NCI-H524 treated with DMSO at 0.1 percent for 48 hours (cell line): ENCODE measurements at regions not wholly inside any gene's neighbourhood (a gene's known extent, or its start where the extent isn't known, plus 50 kb on each side); places are given as distances from the start of the nearest gene placed in this dataset.

Experiments used
- DNase-seq: peaks from one replicate; lab custom pipeline; 2025; lab: John Stamatoyannopoulos, UW

DNA sequence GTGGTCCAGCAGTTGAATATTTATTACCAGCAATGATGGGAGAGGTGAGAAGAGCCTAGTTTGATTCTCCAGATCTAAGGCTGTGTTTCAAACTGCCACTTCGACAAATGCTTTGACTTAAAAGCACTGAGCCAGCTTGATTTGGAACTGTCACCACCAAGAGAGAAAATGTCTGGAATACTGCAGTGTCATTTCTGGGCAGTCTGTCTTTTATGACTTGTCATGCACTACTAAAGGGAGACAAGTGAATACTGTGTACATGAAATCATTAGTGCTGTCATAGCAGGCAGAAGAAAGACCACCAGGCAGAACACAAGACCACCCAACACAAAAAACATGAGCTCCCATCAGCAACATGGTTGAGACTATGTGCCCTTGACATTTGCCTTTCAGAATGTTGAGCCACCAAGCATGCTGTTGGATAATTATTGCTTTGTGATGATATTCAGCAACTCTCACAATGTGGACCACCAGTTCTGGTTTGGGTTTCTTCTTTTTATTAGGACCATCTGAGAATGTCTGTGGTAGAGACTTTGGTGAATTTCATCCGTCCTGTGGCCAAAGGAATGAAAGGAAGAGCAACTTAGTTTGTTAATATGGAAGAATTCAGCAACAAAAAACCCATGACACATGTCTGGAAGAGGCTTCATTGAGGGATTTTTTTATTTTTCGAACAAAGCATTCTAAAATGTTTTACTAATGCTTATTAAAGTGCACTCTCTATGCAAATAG, 125.8 kb downstream of the NTMT2 start:
- DNase-seq, result no peak

DNA sequence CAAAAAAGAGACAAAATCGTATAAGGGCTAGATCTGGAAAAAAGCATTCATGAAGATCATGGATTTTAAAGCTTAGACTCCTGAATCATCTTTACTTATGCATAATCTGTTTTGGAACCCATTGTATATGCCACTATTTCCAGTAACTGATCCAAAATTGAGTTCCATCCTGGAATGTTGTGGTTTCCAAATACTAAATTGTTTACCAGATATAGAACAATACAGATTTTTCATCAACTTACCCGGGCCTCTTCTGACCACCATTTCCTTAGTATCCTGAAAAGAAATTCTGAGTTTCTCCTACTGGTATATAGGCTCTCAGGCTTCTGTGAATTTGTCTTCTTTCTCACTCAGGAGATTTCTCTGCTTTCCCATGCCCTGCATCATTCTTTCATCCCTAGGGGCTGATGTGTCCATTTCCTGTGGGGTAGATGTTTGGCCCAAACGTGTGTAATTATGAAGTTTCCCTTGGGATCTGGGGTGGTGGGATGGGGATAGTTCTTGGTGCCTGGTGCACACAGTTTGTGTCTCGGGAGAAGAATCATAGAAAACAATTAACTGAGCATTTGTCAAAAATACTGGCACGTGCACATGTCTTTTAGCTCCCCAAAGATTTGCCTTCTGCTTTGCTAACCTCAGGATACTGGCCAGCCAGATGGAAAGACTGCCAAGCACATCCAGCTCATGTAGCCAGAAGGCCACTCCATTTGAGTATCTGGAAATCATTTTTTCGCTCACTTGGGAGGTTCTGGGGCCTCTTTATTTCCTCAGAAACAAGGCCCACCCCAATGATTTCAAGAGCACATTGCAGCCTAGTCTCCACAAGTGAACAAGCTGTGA, 127.8 kb downstream of the NTMT2 start:
- no peak for DNase-seq

DNA sequence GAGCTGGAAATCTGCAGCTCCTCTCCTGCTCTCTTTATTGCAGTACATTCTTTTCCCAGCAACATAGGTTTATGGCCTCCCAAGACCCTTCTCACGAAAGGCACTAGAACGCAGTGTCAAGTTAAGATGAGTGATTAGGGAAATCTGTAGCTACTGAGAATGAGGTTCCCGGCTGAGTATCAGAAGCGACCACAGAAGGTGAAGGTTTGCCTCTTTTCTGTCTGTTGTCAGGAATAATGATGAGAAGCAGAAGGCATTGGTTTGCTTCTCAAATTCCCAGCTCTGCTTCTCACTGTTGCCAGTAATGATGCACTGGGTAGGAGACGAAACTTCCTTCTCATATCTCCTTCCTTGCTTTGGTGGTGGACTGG, 128.4 kb downstream of the NTMT2 start:
- DNase-seq, result no peak

DNA sequence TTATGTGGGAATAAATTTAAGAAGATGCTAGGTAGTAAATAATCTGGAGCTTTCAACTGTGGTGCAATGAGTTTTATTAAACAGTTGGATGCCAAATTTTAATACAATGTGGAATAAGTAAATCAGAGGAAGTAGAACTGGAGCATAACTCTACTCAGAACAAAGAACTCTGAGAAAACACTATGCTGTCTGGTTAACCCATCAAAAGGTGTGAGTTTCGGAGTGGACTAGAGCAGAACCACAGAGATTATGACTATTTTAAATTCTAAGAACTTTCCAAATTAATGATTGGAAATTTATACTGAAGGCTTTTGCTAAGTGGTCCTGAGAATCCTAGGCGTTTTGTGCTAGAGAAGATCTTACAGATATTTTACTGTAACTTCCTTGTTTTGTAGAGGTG, 132.2 kb downstream of the NTMT2 start:
- no peak for DNase-seq

DNA sequence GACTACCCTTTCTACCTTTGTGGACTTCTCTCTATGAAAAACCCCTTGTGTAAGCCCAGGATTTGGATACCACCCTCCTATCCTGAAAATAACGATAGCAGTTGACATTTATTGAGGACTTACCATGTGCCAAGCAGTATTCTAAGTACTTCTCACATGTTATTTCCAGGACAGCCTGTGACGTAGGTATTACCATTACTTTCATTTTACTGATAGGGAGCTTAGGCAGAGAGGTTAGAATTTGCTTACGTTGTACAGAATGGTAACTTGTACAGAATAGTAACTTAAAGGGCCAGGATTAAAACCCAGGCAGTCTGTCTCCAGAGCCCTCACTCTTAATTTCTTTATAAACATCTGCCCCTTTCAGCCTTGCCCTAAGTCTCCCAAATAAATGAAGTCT, 138.3 kb downstream of the NTMT2 start:
- no peak for DNase-seq

DNA sequence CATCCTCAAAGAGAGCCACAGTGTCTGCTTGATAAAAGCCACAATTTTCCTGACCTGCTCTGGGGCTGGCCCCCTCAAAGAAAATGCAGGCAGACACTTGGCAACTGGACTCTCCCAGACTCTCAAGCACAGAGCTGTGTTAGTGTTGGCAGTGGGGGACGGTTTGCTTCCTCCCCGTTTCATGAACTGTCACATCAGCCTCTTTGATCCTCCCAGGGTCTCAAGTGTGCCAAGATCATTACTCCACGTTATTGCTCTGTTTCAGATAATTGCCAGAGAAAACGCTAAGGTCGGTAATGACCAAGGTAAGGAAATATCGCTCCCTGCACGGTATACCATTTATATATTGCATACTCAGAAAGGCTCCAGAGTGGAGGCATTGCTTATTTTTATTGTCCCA, 138.8 kb downstream of the NTMT2 start:
- DNase-seq, result no peak

DNA sequence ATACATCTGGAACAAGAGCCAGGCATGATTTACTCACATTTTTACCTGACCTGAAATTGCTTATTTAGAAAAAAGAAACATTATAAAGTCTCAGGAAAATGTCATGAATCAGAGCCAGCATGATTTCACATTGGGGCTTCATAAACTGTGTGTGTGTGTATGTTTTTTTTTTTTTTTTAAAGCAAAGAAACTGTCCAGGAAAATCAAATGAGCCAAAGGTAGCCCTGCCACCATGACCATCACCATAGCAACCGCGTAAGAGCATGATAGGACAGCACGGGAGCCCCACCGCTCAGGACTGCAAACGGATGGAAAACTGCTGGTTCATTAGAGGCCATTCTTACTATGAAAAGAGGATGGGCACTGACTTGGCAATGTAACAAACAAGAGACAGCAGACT, 139.2 kb downstream of the NTMT2 start:
- no peak for DNase-seq

DNA sequence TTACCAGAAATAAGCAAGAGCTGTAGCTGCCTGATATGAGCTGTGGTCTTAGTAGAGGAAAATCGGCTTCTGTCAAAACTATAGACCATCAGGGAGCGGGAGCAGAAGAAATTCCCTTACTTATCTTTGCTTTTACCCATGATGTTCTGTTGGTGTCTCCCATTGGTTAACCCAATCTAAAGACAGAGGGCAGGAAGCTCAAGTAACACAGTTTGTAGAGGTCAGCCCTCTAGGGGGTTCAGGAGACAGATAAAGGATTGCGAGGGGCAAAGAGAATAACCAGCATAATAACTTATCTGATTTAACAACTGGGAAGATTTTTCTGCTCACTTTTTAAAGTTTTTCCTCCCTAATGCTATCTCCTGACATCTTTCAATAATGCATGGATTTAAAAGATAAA, 142.4 kb downstream of the NTMT2 start:
- no peak for DNase-seq

DNA sequence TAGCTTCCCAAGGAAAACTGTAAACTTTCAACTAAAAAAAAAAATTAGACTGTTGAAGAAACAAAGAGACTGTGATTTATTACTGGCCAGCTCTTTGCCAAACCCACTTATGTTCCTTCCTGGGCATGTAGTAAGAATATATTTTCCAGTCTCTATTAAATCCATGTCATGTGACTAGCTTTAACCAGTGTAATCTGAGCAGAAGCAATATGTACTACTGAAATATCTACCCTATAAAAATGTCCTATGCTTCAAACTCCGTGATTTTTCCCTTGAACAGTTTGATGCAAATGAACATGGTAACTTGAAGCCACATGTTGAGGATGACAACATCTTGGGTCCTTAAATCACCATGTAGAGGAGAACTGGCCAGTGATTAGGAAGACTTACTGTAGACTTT, 144.5 kb downstream of the NTMT2 start:
- DNase-seq, result no peak

DNA sequence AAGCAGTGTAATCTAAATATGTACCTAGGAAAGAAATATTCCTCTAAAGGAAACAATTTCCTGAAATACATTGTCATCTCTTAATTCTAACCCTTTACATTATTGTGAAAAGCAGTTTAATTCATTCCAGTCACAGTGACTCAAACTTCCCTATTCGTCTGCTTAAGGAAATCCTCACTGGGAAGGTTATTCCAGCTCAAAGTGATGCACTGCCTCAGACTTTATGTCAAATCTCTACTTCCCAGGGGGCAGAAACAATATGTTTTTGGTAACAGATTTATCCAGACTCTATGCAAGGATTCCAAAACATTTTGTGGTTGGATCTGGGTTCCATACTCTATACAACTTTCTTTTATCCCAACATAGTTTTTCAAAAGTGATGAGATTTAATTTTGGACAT, 145.2 kb downstream of the NTMT2 start:
- DNase-seq, result no peak

DNA sequence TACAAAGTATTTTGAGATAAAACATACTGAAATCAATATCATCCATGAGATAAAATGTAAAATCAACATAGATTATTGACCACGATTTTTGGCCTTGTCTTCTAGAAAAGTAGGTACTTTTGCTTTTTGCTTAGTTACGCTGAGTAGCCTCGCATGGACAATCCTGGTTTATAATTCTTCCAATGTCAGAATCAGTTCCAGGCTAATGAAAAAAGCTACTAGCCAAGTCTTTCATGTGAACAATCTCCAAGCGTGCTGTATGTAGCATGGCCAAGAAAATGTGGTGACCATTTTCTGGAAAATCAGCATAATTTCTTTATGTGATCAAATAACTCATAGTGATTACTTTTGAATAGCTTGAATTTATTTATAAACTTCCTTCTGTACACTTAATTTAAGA, 145.8 kb downstream of the NTMT2 start:
- no peak for DNase-seq

DNA sequence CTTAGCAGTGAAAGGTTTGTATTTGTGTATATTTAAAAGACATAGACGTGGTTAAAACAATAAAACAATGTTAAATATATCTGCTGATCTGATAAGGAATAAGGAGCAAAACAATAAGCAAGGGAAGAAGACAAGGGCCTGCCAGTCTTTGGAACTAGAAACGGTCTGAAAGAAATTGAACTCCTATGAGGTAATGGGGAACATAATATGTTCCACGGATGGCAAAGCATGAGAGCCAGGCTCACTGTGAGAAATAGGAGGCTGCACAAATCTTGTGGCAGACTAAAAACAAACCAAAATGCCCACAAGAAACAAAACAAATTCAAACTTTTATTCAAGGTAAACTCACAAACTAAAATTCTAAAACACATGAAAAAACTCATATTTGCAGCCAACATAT, 150.5 kb downstream of the NTMT2 start:
- no peak for DNase-seq

DNA sequence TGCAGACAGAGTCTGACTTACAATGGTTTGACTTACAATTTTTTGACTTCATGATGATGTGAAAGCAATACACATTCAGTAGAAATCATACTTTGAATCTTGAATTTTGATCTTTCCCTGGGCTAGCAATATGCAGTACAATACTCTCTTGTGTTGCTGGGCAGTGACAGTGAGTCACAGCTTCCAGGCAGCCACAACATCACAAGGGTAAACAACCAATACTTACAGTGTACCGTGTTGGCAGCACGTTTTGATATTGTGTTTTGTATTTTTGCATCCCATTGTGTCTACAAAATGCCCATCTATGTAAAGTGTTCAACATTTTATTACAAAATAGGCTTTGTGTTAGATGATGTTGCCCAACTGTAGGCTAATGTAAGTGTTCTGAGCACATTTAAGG, 150.9 kb downstream of the NTMT2 start:
- no peak for DNase-seq

DNA sequence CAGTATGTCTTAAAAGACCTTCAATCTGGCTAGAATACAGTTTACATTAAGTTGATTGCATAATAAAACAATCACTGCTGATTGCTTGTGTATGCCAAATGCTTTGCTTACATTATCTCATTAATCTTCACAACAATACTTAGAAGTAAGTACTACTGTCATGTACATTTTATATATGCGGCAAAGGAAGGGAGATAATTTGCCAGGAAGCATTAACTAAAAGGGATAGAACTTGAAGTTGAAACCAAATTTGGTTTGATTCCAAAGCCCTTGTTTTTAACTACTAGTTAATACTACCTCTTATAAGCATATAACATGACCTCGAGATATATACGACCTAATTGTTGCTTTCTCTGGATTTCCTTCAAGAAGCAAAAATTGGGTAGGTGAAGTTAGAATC, 155.8 kb downstream of the NTMT2 start:
- DNase-seq, result no peak

DNA sequence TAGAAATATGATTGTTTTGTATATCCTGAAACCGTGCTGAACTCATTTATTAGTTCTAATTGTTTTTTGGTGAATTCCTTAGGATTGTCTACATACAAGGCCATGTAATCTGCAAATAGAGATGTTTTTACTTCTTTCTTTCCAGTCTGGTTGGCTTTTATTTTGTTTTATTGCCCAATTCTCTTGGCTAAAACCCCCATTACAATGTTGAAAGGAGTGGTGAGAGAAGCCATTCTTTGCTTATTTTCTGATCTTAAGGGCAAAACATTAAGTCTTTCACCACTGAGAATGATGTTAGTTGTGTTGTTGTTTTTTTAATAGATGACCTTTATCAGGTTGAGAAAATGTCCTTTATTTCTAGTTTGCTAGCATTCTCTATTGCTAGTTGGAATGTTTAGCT, 157.3 kb downstream of the NTMT2 start:
- DNase-seq, result no peak

DNA sequence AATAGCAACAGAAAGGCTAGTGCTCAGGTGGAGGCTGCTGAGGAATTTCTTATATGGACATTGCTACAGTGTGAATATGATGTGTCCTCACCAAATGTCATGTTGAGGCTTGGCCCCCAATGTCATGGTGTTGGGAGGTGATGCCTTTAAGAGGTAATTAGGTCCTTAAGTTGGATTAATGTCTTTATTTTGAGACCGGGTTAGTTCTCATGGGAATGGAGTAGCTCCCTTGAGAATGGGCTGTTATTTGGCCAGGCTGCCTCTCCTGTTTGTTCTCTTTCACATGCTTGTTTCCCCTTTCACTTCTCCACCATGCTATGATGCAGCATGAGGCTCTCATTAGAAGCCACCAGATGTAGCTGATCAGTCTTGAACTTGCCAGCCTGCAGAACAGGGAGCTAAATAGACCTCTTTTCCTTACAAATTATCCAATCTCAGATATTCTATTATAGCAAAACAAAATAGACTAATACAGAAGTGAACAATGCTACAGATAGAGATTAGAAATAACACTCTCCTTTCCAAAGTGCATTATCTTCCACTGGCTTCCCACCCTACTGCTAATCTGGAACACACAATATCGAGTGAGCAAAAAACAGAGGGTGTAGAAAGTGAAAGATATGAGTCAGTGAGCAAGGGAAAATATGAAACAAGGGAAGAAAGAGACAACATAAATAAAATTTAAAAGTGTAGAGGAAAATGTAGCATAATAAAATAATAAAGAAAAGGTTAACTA, 160.2 kb downstream of the NTMT2 start:
- no peak for DNase-seq

DNA sequence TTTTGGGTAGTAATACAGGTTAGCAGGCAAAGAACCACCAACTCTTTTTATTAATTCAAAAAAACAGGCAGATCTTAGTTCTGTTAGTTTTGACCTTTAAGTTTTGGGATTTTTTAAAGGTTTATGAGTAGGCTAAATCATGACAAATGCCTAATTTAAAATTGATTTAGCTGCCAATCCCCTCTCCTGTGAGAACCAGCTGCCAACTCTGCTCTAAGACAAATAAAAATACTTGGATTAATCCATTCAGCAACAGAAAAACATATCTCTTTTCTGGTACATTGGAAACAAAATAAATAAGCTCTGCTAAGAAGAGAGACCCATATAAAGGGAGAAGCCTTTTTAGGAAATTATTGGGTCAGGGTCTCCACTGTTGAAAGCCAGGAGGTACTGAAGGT, 160.8 kb downstream of the NTMT2 start:
- no peak for DNase-seq

DNA sequence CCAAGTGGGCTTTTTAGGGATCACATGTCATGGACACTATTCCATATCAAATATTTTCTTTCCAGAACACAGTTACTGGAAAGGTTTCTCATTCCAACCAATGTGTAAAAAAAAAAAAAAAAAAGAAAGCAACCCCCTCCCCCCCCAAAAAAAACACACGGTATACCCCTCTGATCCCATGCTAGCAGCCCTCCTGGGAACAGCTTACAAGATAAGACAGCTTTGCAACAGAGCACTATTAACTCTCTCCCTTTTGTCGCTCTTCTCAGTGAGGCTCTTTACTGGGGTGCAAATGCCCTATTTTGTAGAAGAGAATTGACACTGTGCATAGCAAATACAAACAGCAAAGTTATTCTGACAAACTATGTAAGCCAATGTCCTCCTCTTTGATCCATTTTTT, 161.2 kb downstream of the NTMT2 start:
- no peak for DNase-seq

DNA sequence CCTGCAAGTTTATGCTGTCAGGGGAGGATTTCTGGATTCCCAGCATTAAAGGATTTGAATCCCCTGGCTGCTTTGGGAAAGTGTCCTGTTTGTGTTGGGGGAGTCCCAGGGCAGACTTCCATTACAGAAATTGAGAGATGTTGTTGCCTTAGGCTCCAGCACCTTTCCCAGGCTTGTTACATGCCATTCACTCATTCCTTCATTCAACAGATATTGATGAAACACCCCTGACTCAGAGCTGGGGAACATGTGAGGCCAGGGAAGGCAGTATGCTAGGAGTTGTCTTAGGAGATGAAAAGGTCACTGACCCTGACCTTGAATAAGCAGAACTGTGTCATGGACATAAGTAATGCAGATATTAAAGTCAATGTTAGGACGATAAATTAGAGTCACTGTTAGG, 161.7 kb downstream of the NTMT2 start:
- DNase-seq, result no peak

DNA sequence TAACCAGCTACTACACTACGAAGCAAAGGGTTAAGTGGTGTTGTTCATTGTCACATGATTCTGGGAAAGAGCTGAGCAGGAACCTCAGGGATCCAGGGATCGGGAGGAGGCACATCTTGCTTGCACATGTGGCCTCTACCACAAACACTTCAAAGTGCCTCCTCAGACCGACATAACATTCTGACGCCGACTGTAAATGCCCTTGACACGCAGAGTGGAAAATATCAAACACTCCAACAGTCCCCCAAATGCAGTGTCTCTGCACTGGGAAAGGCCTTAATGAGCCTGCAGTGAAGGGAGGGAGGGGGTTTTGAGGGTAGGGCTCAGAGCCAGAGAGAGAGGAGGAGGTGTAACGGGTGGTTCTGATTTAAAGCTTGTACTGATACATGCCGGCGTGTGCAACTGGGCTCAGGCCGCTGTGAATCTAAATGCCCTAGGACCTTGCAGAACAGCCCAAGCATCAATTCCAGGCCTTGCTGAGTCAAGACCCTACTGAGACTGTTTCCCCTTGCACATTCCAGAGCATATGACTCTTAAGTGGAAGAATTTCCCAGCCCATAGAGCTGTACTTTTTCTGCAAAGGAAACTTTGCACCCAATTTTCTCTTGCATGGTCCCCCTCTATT, 163.7 kb downstream of the NTMT2 start:
- no peak for DNase-seq

DNA sequence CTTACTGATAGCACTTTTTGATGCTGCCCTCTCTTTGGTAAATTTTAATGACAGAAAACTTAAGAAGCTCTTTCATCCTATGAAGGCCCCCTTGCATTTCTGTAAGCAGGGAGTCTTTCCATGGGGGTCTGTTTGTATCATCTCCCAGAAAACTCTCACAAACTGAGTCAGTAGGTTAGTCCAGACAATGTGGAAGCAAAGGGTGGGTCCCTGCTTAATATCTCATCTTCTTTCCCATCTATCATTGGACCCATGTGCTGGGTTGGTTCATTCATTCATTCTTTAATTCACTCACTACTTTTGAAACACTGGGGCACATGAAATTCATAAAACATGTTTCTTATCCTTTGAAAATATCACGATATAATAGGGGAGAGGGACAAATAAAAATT, 164.3 kb downstream of the NTMT2 start:
- no peak for DNase-seq

DNA sequence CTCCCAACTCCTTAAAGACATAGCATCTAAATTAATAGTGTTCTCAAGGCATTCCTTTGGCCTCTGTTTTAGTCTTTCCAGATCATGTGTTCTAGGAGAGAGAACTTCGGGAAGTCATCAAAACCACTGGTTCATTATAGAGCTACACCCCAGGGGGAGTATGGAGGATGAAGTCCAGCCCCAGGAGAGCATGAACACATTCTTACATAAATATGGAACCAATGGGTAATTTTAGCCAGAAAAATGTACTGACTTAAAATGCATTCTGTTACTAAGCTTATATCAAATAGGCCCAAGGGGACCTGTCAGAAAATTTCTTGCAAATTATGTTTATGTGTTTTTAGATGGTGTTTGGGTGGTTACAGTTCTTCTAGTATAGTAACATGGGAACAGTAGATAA, 165.2 kb downstream of the NTMT2 start:
- no peak for DNase-seq

DNA sequence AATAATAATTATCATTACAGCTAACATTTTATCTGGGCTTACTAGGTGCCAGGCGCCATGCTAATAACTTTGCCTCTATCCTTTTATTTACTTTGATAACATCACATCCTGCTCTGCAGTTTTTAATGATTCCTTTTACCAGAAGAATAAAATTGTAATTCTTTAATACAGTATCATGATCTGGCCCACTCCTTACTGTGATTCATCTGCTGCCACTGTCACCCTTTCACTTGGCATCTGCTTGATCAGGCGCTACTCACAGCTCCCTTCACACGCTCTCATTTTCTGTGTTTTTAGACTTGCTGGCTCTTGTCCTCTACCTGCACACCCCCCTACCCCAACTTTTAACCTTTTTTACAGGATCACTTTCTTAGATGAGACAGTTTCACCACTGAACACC, 167.5 kb downstream of the NTMT2 start:
- no peak for DNase-seq
